ENCODE measurements at regions not wholly inside any gene's neighbourhood (a gene's known extent, or its start where the extent isn't known, plus 50 kb on each side); places are given as distances from the start of the nearest gene placed in this dataset.

DNA sequence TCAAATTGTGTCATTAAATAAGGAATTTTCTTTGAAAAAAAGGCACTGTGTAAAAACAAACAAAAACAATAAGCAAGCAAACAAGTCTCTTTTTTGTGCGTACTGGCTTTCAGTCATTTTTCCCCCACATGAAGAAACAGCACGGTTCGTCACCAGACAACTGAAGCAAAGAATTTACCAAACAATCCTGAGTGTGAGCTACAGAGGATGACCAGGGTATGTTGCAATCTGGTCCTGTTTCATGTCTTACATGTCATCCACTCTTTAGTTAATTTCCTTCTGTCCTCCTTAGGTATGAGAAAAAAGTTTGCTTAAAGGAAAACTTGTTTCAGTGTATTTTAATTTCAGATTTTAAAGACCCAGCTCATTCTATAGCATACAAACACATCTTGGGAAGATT is 1080.7 kb upstream of the NUDT12 start:
- Histone ChIP-seq H3K4me2 (ENCODE audit: low read depth, low read length) (no peak overlapping the region), H3K27ac (ENCODE audit: insufficient read depth, low read length) (no peak overlapping the region), H3K4me1 (ENCODE audit: control insufficient read depth, insufficient read depth, low read length) (no peaks in the 10 kb centered on the region), H2AFZ (replicated peaks; ENCODE audit: low read length, poor library complexity) (no peak overlapping the region), H3K18ac (ENCODE audit: low read depth, low read length) (no peak overlapping the region), H3K9ac (ENCODE audit: low read depth, low read length) (no peak overlapping the region), H2BK20ac (ENCODE audit: low read depth, low read length) (no peak overlapping the region), H3K36me3 (ENCODE audit: control insufficient read depth, insufficient read depth, low read length) (no peaks in the 10 kb centered on the region), H3K9me1 (ENCODE audit: insufficient read depth, low read length) (no peaks in the 10 kb centered on the region), H2BK15ac (ENCODE audit: low read depth, low read length) (no peak overlapping the region), H4K91ac (ENCODE audit: insufficient read depth, low read depth, low read length) (no peak overlapping the region), H2AK5ac (ENCODE audit: low read depth, low read length) (no peak overlapping the region), H3K14ac (replicated peaks; ENCODE audit: low read depth, low read length) (no peak overlapping the region), H2AK9ac (replicated peaks; ENCODE audit: low read depth, low read length, poor library complexity) (no peak overlapping the region), H3K4me3 (ENCODE audit: insufficient read depth, low read depth, low read length) (no peak overlapping the region), H4K8ac (ENCODE audit: low read depth in 2 of 2, low read length in 2 of 2) (no peak overlapping the region), H3K79me1 (ENCODE audit: low read depth in 1 of 2, low read length in 2 of 2) (no peaks in the 10 kb centered on the region), H4K5ac (ENCODE audit: low read depth, low read length) (no peak overlapping the region), H2BK120ac (ENCODE audit: low read depth, low read length) (no peak overlapping the region), H3K27me3 (ENCODE audit: control insufficient read depth, insufficient read depth, low read length) (no peaks in the 10 kb centered on the region), H4K20me1 (ENCODE audit: insufficient read depth, low read length) (no peaks in the 10 kb centered on the region), H3K4ac (ENCODE audit: low read depth, low read length) (no peak overlapping the region), H3K9me3 (ENCODE audit: control insufficient read depth, insufficient read depth, low read length) (no peaks in the 10 kb centered on the region), H2BK5ac (ENCODE audit: low read depth, low read length, poor library complexity, severe bottlenecking) (no peak overlapping the region), H3K56ac (ENCODE audit: extremely low read depth, insufficient read depth, low read length) (no peak overlapping the region), H3K23ac (ENCODE audit: low read depth, low read length) (no peak overlapping the region)
- ATAC-seq (ENCODE audit: low read depth) = no peak
- BruUV-seq (replicated peaks) = no TSS peak
- TF ChIP-seq MAZ (IDR thresholded peaks at IDR 0.05; ENCODE audit: borderline replicate concordance, low read depth, low read length) (no peak), MXI1 (IDR thresholded peaks at IDR 0.05; ENCODE audit: borderline replicate concordance, low read depth, low read length) (no peak), RAD21 (IDR thresholded peaks at IDR 0.05; ENCODE audit: low read length) (no peak), CEBPB (IDR thresholded peaks at IDR 0.05; ENCODE audit: low read depth, low read length) (0 out of 2 replicates have a peak, but pooled peaks have one; percentile 35), POLR2A (IDR thresholded peaks at IDR 0.05; ENCODE audit: low read depth, low read length) (no peak), RFX5 (IDR thresholded peaks at IDR 0.05; ENCODE audit: low read depth, low read length) (no peak), CHD1 (IDR thresholded peaks at IDR 0.05; ENCODE audit: low read depth, low read length) (no peak), BHLHE40 (IDR thresholded peaks at IDR 0.05; ENCODE audit: low read depth, low read length) (no peak)
- TF ChIP-seq, protein P1, sequence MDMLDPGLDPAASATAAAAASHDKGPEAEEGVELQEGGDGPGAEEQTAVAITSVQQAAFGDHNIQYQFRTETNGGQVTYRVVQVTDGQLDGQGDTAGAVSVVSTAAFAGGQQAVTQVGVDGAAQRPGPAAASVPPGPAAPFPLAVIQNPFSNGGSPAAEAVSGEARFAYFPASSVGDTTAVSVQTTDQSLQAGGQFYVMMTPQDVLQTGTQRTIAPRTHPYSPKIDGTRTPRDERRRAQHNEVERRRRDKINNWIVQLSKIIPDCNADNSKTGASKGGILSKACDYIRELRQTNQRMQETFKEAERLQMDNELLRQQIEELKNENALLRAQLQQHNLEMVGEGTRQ (IDR thresholded peaks at IDR 0.05; ENCODE audit: low read depth, low read length) = no peak
- ChIA-PET CTCF (no interaction called here), POLR2A (ENCODE audit: unreplicated experiment) (no interaction called here)
- DNase-seq = no peak
- dilution Hi-C loops (cut with HindIII; ENCODE audit: low sequenced_read_pairs, unreplicated experiment) (no loop called here), in situ Hi-C loops (cut with MboI; ENCODE audit: low sequenced_read_pairs) (no loop called here), intact Hi-C loops (cut with micrococcal nuclease) (no loop called here)
- no CpG with 5 or more reads among the region's 3 CpGs for WGBS, 2 experiments (ENCODE audit: extremely low coverage in 2 of 2, insufficient read length in 1 of 2)

Data from IMR-90 (cell line).